GM12891 (cell line): ENCODE measurements at regions not wholly inside any gene's neighbourhood (a gene's known extent, or its start where the extent isn't known, plus 50 kb on each side); places are given as distances from the start of the nearest gene placed in this dataset.

ENCODE experiments used
- POLR2A ChIP-seq: IDR thresholded peaks from 2 replicates; pipeline ENCODE4 v1.6.1; 2011; ENCODE audit warnings: low read depth, low read length, control low read depth
- POLR2AphosphoS5 ChIP-seq: IDR thresholded peaks from 2 replicates; pipeline ENCODE4 v1.6.1; 2011; ENCODE audit warnings: low read depth, low read length, control low read depth
- SPI1 ChIP-seq: IDR thresholded peaks from 2 replicates; pipeline ENCODE4 v1.6.1; 2011; ENCODE audit warnings: low read depth, low read length, control low read depth
- TAF1 ChIP-seq: IDR thresholded peaks from 2 replicates; pipeline ENCODE4 v1.6.1; 2011; ENCODE audit warnings: low read depth, low read length, control low read depth

DNA sequence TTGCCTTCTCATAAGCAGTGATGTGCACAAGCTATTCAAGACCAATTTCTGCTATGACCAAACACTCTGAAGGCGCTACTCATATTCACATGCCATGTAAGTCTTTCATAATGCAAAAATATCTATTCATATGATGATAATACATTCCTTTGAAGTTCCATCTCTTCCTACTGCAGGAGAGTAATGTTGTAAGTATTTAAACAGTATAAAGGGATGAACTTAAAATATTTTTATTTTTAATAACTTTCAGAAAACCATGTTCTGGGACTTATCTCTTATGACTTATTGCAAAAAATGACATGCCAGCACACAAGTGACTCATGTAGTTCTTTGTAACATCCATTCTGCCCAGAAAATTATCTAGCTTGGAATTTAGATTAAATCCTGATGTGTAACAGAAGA lies 376.4 kb downstream of the KCTD16 start:
- TF ChIP-seq POLR2A (no peak), POLR2AphosphoS5 (no peak), TAF1 (no peak), SPI1 (no peak)
